ENCODE measurements at regions not wholly inside any gene's neighbourhood (a gene's known extent, or its start where the extent isn't known, plus 50 kb on each side); places are given as distances from the start of the nearest gene placed in this dataset.

- H3K4me1 ChIP-seq (ENCODE audit: low read depth, poor library complexity, severe bottlenecking) = no peaks in the 10 kb centered on the region
- H2AFZ ChIP-seq (ENCODE audit: low read depth) = no peak overlapping the region
- TF ChIP-seq CTCF (conservative IDR thresholded peaks at IDR 0.05; ENCODE audit: low read depth, low read length) = no peak
- no peaks in the 10 kb centered on the region for H3K36me3 ChIP-seq (ENCODE audit: insufficient read depth)
- no peak overlapping the region for H3K9ac ChIP-seq
- no peaks in the 10 kb centered on the region for H3K27me3 ChIP-seq (ENCODE audit: insufficient read depth, low read depth)
- no peak overlapping the region for H3K4me2 ChIP-seq
- H4K20me1 ChIP-seq (ENCODE audit: insufficient read depth) = no peaks in the 10 kb centered on the region
- H3K27ac ChIP-seq = no peak overlapping the region
- no peak overlapping the region for H3K4me3 ChIP-seq (IDR thresholded peaks at IDR 0.05; ENCODE audit: insufficient read depth, low read depth, low read length)
- no peaks in the 10 kb centered on the region for H3K79me2 ChIP-seq (ENCODE audit: insufficient read depth, low read depth)
Measured at GRCh38 chr15:36502509-36502908, 76.9 kb upstream of the CDIN1 start.

- no peak overlapping the region for H2AFZ ChIP-seq (ENCODE audit: low read depth)
- H3K9ac ChIP-seq = no peak overlapping the region
- H3K27me3 ChIP-seq (ENCODE audit: insufficient read depth, low read depth) = no peaks in the 10 kb centered on the region
- H3K4me1 ChIP-seq (ENCODE audit: low read depth, poor library complexity, severe bottlenecking) = no peaks in the 10 kb centered on the region
- no peak overlapping the region for H3K4me3 ChIP-seq (IDR thresholded peaks at IDR 0.05; ENCODE audit: insufficient read depth, low read depth, low read length)
- no peak overlapping the region for H3K4me2 ChIP-seq
- H3K27ac ChIP-seq = no peak overlapping the region
- no peak for TF ChIP-seq CTCF (conservative IDR thresholded peaks at IDR 0.05; ENCODE audit: low read depth, low read length)
- H3K79me2 ChIP-seq (ENCODE audit: insufficient read depth, low read depth) = no peaks in the 10 kb centered on the region
- no peaks in the 10 kb centered on the region for H4K20me1 ChIP-seq (ENCODE audit: insufficient read depth)
- H3K36me3 ChIP-seq (ENCODE audit: insufficient read depth) = no peaks in the 10 kb centered on the region
Measured at GRCh38 chr15:36506733-36507356, 72.6 kb upstream of the CDIN1 start.

GRCh38 chr15:36507458-36507857 is 72.0 kb upstream of the CDIN1 start:
- H3K36me3 ChIP-seq (ENCODE audit: insufficient read depth) = no peaks in the 10 kb centered on the region
- H2AFZ ChIP-seq (ENCODE audit: low read depth) = no peak overlapping the region
- H3K9ac ChIP-seq = no peak overlapping the region
- H3K4me2 ChIP-seq = no peak overlapping the region
- H3K27me3 ChIP-seq (ENCODE audit: insufficient read depth, low read depth) = no peaks in the 10 kb centered on the region
- H3K27ac ChIP-seq = no peak overlapping the region
- no peaks in the 10 kb centered on the region for H3K79me2 ChIP-seq (ENCODE audit: insufficient read depth, low read depth)
- H4K20me1 ChIP-seq (ENCODE audit: insufficient read depth) = no peaks in the 10 kb centered on the region
- TF ChIP-seq CTCF (conservative IDR thresholded peaks at IDR 0.05; ENCODE audit: low read depth, low read length) = no peak
- H3K4me3 ChIP-seq (IDR thresholded peaks at IDR 0.05; ENCODE audit: insufficient read depth, low read depth, low read length) = no peak overlapping the region
- no peaks in the 10 kb centered on the region for H3K4me1 ChIP-seq (ENCODE audit: low read depth, poor library complexity, severe bottlenecking)

GRCh38 chr15:36511594-36511993 is 67.8 kb upstream of the CDIN1 start:
- TF ChIP-seq CTCF (conservative IDR thresholded peaks at IDR 0.05; ENCODE audit: low read depth, low read length) = no peak
- Histone ChIP-seq H2AFZ (ENCODE audit: low read depth) (no peak overlapping the region), H3K9ac (no peak overlapping the region), H4K20me1 (ENCODE audit: insufficient read depth) (no peaks in the 10 kb centered on the region), H3K27ac (no peak overlapping the region), H3K79me2 (ENCODE audit: insufficient read depth, low read depth) (no peaks in the 10 kb centered on the region), H3K4me3 (IDR thresholded peaks at IDR 0.05; ENCODE audit: insufficient read depth, low read depth, low read length) (no peak overlapping the region), H3K4me1 (ENCODE audit: low read depth, poor library complexity, severe bottlenecking) (no peaks in the 10 kb centered on the region), H3K36me3 (ENCODE audit: insufficient read depth) (no peaks in the 10 kb centered on the region), H3K27me3 (ENCODE audit: insufficient read depth, low read depth) (no peaks in the 10 kb centered on the region), H3K4me2 (no peak overlapping the region)

All from KMS-11 (cell line).